ENCODE measurements at regions not wholly inside any gene's neighbourhood (a gene's known extent, or its start where the extent isn't known, plus 50 kb on each side); places are given as distances from the start of the nearest gene placed in this dataset.
A peak's percentile ranks its signal among the peaks of the same experiment; 100 is the strongest.
"Not testable (repeated sequence)": the region's sequence is repeated elsewhere in the genome, so short reads cannot be mapped to it uniquely, and the experiment has no call there.

- DNase-seq (ENCODE audit: low spot score): no peak
Measured at GRCh38 chr6:165008971-165009370, 300.4 kb downstream of the C6orf118 start.

DNA sequence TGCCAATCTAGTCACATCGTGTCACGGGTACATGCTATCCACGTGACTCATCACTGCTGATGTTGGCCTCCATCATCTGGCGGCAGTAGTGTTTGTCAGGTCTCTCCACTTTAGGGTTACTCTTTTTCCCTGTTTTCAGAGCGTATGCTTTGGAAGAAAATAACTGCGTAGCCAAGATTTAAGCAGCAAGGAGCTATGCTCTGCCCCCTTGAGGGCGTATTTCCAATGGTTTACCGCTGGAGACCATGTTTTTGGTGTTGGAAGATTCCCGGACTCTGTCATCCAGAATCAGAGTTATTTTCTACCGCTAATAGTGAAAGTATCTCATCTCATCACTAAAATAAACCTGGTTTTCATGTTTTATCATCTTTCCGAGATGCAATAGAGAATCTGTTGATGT is 306.5 kb downstream of the C6orf118 start:
- no peak for DNase-seq (ENCODE audit: low spot score)

GRCh38 chr6:165002358-165002757 is 307.0 kb downstream of the C6orf118 start:
- DNase-seq (ENCODE audit: low spot score): no peak

- DNase-seq (ENCODE audit: low spot score): no peak
Measured at GRCh38 chr6:165001502-165002157, 307.8 kb downstream of the C6orf118 start.

- DNase-seq (ENCODE audit: low spot score): no peak
Measured at GRCh38 chr6:164998297-164998696, 311.1 kb downstream of the C6orf118 start.

DNA sequence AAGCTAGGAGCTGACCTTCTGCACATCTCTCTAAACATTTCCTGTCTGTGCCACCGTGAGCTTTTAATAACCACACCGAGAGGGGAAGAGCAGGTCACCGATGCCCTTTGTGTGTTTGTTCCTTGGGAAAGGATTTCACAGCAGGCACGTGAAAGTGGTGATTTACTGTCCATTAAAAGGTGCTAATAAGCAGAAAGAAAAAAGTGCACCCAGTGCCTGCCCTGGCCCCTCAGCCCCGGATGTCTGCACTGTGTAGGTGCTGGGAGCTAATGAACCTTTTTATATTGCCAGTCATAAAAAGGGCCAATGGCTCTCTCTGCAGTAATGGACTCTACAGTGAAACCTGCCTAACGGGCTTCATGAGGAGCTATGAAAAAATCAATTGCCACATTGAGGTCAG is 312.6 kb downstream of the C6orf118 start:
- no peak for DNase-seq (ENCODE audit: low spot score)

- DNase-seq (ENCODE audit: low spot score): no peak
Measured at GRCh38 chr6:164991573-164991972, 317.8 kb downstream of the C6orf118 start.

DNA sequence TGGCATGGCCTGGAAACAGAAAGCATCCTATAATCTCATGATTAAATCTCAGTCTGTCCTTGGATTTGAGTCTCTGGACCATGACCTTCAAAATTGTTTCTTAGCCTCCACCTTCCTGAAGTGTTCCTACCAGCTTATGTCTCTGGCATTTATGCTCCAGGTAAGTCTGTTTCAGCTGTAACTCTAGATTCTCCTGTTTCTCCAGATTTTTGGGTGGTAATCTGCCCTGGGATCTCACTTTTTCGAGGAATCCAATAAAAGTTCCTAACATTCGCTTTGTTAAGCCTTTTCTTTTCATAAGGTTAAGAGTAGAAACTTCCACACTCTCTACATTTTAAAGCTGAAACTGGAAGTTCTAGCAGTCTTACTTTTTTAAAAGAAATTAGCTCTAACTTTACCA is 318.5 kb downstream of the C6orf118 start:
- no peak for DNase-seq (ENCODE audit: low spot score)

DNA sequence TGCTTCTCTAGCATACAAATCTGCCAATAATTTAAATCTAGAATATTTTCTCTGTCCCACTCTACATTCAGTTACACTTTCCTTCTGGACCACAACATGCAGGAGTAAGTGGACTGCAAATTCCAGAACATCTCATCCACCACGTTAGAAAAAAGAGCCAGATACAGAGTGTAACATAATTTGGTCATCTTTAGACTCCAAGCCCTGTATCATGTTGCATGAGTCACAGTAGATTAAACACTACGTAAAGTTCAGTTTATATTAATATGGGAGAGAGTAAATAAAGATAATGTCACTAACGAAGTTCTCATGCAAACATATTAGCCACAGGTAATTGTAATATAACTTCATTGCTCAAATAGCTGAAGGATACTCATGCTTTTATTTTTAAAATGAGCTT is 327.0 kb downstream of the C6orf118 start:
- DNase-seq (ENCODE audit: low spot score): no peak

DNA sequence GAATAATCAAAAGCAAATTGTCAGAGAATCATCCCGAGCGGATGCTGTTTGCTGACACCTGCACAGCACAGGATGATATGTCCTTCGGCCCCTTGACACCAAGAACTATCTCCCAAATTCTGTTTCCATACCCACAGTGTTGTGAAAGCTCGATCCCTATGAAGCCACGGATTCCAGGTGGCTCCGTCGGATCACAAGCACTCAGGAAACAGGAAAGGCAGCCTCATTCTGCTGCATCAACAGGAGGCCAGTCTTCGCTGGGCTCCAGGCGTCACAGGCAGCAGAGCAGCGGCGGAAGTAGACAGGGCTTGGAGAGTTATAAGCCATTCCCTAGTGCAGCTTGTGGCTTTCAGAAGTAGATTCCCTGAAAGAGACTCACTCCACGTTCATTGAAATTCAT is 342.3 kb downstream of the C6orf118 start:
- no peak for DNase-seq (ENCODE audit: low spot score)

- DNase-seq (ENCODE audit: low spot score): no peak
Measured at GRCh38 chr6:164962805-164963204, 346.6 kb downstream of the C6orf118 start.

- no peak for DNase-seq (ENCODE audit: low spot score)
Measured at GRCh38 chr6:164947164-164947563, 362.2 kb downstream of the C6orf118 start.

DNA sequence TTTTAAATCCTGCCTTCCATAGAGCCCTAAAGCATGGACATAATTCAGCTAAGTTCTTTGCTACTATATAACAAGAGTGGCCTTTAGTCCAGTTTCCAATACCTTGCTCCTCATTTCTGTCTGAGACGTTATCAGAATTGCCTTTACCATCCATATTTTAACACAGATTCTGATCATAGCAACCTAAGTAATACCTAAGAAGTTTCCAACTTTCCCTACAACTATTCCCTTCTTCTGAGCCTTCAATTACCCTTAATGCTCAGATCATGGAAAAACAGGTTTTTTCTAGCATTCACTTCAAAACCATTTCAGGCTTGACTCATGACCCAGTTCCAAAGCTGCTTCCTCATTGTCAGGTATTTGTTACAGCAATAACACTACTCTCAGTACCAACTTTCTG is 367.1 kb downstream of the C6orf118 start:
- no peak for DNase-seq (ENCODE audit: low spot score)

GRCh38 chr6:164933238-164933794 is 376.1 kb downstream of the C6orf118 start:
- DNase-seq (ENCODE audit: low spot score): not testable (repeated sequence)

DNA sequence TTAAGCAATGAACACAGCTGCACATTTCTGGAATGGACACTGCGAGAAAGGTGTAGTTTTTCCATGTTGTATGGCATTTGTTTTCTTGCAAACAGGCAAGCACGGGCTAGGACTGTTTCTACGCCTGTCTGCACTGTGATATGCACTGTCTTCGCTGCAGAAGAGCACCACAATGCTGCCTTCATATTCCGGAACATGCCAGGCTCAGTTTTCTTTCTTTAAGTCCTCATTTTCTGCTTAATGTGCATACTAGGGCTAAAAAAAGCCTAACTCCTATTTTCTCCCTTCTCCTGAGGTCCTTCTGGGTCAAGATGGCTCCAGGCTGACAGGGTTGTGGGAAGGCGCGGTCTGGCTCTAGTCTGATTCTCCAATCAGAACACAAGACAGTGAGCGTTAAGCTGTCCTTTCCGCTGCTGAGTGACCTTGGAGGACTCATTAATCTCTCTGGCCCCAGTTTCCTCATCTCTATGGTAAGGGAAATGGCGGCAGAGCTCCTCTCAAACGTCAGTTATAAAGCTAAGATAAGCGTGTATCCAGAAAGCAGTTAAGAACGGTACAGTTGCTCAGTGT is 379.9 kb downstream of the C6orf118 start:
- DNase-seq (ENCODE audit: low spot score): no peak

DNA sequence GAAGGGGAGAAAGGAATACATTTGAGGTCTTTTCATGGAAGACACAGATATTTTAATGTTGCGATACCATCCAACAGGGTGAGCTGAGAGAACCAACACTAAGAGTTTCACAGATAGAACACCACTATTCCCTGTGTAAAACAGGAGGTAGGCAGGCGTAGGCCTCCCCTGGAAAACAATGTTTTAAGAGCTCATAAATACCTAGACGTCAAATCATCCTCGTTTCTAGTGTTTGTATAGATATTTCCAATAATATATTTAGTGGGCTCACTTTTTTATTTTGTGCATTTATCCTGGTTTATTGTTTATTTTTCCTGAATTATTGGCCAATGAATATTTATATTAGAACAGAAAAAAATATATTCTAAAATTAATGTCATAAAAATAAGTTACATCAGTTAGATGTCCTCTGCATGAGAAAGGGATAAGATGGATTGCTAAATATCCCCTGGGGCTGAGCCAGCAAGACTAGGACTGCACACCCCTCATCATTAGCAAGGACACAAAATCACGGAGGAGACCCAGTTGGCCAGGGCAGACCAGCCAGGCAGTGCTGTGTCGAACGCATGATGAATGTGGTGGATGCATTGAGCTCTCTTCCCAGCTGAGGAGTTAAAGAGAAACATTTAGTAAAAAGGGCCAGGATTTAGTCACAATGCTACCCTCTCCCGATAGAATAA is 380.5 kb downstream of the C6orf118 start:
- no peak for DNase-seq (ENCODE audit: low spot score)

GRCh38 chr6:164928057-164928727 is 381.2 kb downstream of the C6orf118 start:
- DNase-seq (ENCODE audit: low spot score): peak; percentile 21

DNA sequence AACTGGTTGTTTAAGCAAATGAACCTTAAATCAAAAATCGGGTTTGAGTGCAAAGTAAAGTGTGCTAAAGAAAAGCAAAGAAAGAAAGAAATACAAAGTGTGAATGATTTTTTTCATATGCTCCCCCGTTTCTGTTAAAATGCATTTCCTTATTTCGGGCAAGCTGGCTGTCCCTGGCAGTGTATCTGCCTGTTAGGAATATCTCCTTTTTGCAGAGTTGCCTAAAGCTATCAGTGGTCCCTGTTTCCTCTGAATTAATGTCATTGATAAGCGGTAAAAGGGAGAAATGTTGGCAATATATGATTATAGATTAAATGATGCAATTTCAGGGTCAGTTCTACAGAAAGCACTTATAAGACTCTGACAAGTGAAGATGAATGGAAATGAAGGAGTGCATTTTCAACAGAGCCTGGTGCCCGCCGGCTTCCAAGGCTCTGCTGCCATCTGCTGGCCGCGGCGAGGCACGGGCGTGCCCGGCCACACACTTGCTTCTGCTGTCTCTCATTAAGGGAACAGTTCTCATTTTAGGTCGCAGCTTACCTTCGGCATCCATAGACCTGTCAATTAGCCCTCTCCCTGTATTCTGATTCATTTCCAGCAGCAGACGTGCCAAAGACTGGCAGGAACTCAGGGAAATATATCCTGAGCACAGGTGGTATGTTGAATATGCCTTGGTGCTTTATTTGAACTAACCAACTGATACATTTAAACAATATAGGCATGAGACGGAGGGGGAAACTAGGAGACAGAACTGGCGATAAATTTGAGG is 381.9 kb downstream of the C6orf118 start:
- peak; percentile 85 for DNase-seq (ENCODE audit: low spot score)

GRCh38 chr6:164926686-164927085 is 382.7 kb downstream of the C6orf118 start:
- DNase-seq (ENCODE audit: low spot score): no peak

DNA sequence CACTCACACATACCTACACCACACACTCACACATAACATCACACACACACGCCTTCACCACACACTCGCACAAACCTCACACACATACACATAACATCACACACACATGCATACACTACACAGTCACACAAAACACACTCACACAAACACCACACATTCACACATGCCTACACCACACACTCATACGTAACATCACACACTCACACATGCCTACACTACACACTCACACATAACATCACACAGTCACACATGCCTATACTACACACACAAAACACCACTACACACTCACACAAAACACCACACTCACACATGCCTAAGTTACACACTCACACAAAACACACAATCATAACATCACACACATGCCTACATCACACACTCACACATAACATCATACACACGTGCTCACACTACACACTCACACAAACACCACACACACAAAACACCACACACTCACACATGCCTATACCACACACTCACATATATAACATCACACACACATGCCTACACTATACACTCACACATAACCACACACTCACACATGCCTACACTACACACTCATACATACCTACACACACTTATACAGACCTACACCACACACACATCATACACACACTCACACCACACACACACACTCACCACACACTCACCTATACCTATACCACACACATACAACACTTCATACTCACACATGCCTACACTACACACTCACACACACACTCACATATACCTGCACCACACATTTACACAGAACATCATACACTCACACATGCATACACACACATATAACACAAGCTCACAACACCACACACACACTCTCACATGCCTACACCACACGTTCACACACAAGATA is 383.5 kb downstream of the C6orf118 start:
- DNase-seq (ENCODE audit: low spot score): no peak

DNA sequence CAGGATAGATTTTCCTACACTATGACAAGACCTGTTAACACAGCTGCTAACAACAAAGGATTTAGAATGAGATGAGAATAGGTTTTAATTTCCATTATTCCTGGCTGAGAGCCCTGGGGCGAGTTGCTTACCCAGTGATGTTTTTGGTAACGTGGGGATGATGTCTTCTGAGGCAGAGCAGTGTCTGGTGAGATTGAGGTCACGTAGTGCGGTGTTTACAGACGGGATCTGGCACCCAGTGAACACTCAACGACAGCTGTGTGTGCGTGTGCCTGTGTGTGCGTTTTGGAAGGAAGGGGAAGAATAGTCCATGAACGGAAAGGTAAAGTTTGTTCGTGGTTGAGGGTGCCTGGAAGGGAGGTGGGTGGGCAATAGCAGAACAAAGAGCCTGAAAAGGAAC is 384.7 kb downstream of the C6orf118 start:
- DNase-seq (ENCODE audit: low spot score): no peak
